ENCODE measurements at regions not wholly inside any gene's neighbourhood (a gene's known extent, or its start where the extent isn't known, plus 50 kb on each side); places are given as distances from the start of the nearest gene placed in this dataset.

- Mint-ChIP-seq H3K27me3 (ENCODE audit: low read depth) (no peaks in the 10 kb centered on the region), H3K4me1 (peaks cover 5% of the 10 kb centered on the region), H3K27ac (no peak overlapping the region), H3K4me3 (no peak overlapping the region), H3K36me3 (no peaks in the 10 kb centered on the region), H3K9me3 (no peaks in the 10 kb centered on the region)
- DNase-seq (ENCODE audit: low spot score): no peak
- ChIA-PET POLR2A (no interaction called here), CTCF (interaction anchor here (1.1 kb wide), 1 partner anchor 131 kb away, joined by 3 read pairs; no protein-coding TSS in a partner anchor)
- TF ChIP-seq ESRRA (CRISPR knock-in tag; IDR thresholded peaks at IDR 0.05; ENCODE audit: borderline replicate concordance) (no peak), AR (CRISPR knock-in tag; IDR thresholded peaks at IDR 0.05) (no peak), MLX (CRISPR knock-in tag; IDR thresholded peaks at IDR 0.05) (no peak), STAT6 (CRISPR knock-in tag; conservative IDR thresholded peaks at IDR 0.05; ENCODE audit: low read depth) (no peak)
- no peak for ATAC-seq
These were observed 348.0 kb upstream of the TNRC6C start for GRCh38 chr17:77610518-77610893.

- ATAC-seq (no peak), DNase-seq (ENCODE audit: low spot score) (no peak)
- POLR2A ChIA-PET: no interaction called here
- Mint-ChIP-seq H3K27me3 (ENCODE audit: low read depth) (no peaks in the 10 kb centered on the region), H3K27ac (no peak overlapping the region), H3K9me3 (no peaks in the 10 kb centered on the region), H3K4me1 (peaks cover 5% of the 10 kb centered on the region), H3K4me3 (no peak overlapping the region), H3K36me3 (no peaks in the 10 kb centered on the region)
- no peak for TF ChIP-seq E2F4 (CRISPR knock-in tag; IDR thresholded peaks at IDR 0.05; ENCODE audit: borderline replicate concordance, low read depth)
- no peak for TF ChIP-seq MLX (CRISPR knock-in tag; IDR thresholded peaks at IDR 0.05)
- TF ChIP-seq ATF6 (CRISPR knock-in tag; IDR thresholded peaks at IDR 0.05): no peak
- no peak for TF ChIP-seq ELF4 (CRISPR knock-in tag; IDR thresholded peaks at IDR 0.05; ENCODE audit: low read depth)
- no peak for TF ChIP-seq NFE2L1 (CRISPR knock-in tag; IDR thresholded peaks at IDR 0.05)
- TF ChIP-seq SOX15 (CRISPR knock-in tag; IDR thresholded peaks at IDR 0.05): no peak
- CTCF ChIA-PET: interaction anchor here (1.1 kb wide), 1 partner anchor 130 kb away, joined by 3 read pairs; no protein-coding TSS in a partner anchor
These were observed 347.5 kb upstream of the TNRC6C start for GRCh38 chr17:77610972-77611521.

Data from WTC11 (cell line).